Stimulated activated CD8-positive, alpha-beta memory T cell treated with anti-CD3 and anti-CD28 coated beads, Interleukin-15, amount 100 ng/mL, for 48 hours (primary cell): ENCODE measurements at regions not wholly inside any gene's neighbourhood (a gene's known extent, or its start where the extent isn't known, plus 50 kb on each side); places are given as distances from the start of the nearest gene placed in this dataset.

Source experiments
- DNase-seq, 2 donors: peaks; one replicate each; pipeline ENCODE4 v3.0.0-alpha.2; 2020; ENCODE audit warnings: low read depth in 2 of 2

GRCh38 chr22:27617214-27617881, 184.2 kb downstream of the MN1 start:
- no peak for DNase-seq

- DNase-seq: no peak
These were observed 181.0 kb downstream of the MN1 start for GRCh38 chr22:27620367-27621154.

- DNase-seq: no peak
These were observed 180.0 kb downstream of the MN1 start for GRCh38 chr22:27621486-27622070.

GRCh38 chr22:27624042-27624441, 177.5 kb downstream of the MN1 start:
- DNase-seq: no peak

- no peak for DNase-seq
These were observed 176.9 kb downstream of the MN1 start for GRCh38 chr22:27624705-27625104.

DNA sequence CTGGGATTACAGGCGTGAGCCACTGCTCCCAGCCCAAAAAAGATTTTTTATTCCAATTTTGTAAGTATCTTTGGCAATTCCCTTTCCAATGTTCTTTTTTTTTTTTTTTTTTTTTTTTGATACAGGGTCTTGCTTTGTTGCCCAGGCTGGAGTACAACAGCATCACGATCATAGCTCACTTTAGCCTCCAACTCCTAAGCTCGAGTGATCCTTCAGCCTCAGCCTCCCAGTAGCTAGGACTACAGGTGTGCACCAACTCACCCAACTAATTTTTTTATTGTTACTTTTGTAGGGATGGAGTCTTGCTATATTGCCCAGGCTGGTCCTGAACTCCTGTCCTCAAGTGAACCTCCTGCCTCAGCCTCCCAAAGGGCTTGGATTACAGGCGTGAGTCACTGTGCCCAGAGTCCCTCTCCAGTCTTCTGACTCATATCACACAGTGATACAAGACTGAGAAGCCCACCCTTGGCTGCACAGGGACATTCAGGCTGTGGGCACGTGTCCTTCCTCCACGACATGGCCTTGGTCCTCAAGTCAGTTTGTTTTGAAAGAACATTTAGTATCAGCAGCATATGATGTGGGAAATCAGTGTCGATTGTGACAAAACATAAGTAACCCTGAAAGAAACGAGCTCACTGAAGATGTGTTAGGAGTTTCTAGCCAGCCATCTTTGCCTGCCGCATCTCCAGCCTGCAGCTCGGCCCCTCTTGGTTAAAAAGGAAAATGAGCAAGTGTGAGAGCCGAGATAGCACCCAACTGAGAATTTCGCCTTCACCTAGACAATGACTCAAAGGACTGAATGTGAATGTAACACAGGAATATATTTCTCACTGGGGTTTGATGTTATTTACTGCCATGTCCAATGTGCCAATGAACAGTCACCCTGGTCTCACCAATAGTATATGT, 175.5 kb downstream of the MN1 start:
- no peak for DNase-seq

- DNase-seq: no peak
These were observed 174.7 kb downstream of the MN1 start for GRCh38 chr22:27626675-27627443.

- DNase-seq: no peak
These were observed 174.1 kb downstream of the MN1 start for GRCh38 chr22:27627444-27627833.

DNA sequence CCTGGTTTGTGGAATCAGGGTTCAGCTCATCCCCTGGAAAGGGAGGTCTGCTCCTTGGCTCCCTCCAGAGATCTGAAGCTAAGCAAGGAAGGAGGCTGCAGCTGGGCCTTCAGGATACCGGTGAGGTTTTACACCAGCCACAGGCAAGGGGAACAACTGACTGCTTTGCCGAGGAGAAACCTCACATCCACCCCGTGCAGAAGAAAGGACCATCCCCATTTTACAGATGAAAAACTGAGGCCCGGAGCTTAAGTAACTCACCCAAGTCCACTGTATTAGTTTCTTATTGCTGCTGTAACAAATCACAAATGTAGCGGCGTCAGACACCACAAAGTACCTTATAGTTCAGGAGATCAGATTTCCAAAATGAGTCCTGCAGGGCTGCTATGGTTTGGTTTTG, 173.7 kb downstream of the MN1 start:
- DNase-seq: no peak

DNA sequence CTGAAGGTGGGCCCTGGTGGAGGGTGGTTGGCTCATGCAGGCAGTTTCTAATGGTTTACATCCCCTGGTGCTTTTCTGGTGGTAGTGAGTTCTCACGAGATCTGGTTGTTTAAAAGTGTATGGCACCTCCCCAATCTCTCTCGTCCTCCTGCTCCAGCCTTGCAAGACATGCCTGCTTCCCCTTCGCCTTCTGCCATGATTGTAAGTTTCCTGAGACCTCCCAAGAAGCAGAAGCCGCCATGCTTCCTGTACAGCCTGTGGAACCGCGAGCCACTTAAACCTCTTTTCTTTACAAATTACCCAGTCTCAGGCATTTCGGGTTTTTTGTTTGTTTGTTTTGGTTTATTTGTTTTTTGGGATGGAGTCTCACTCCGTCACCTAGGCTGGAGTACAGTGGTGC, 173.2 kb downstream of the MN1 start:
- no peak for DNase-seq

DNA sequence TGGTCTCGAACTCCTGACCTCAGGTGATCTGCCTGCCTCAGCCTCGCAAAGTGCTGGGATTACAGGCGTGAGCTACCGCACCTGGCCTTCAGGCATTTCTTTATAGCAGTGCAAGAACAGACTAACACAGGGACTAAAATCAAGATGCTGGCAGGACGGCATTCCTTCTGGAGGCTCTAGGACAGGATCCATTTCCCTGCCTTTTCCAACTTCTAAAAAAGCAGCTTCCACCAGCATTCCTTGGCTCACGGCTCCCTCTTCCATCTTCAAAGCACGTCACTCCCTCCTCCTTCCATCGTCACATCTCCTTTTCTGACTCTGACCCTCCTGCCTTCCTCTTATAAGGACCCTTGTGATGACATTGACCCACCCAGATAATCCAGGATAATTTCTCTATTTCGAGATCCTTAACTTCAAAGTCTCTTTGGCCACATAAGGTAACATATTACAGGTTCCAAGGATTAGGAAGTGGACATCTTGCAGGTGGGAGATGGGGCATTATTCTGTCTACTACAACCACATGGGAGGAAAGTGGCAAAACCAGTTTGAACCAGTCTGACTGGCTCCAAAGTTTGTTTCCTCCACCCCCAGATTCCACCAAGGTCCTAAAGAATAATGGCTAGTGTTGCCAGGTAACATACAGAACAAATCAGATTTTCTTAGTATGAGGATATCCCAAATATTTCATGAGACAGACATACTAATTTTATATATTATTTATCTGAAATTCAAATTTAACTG, 172.5 kb downstream of the MN1 start:
- DNase-seq: no peak

DNA sequence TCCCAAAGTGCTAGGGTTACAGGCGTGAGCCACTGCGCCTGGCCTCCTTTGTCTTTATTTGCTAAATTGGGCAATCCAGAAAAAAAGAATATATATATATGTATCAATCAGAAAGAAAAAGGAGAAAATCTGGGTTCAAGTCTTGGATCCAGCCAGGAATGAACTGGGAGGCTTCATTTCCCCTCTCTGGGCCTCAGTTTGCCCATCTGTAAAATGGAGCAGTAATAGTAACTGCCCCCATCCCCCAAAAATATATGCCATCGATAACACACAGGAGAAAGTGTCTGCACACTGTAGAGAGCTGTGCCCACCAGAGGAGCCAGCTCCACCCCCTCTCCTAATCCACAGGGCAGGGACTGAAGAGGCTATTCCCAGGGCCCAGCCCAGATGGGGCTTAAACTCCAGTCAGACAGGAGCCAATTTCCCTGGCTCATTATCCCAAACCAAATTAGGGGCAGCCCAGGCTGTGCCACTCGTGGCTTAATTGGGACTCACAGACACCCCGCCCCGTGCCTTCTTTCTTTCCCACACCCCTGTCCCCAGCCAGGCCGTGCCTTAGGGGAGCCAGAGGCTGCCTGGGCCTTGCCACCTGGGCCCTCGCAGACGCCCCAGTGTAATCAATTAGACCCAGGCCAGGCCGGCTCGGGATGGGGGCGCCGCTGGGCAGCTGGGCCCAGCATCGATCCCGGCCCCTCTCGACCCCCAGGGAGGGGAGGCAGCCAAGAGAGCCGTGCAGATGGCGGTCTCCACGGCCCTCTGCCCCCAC, 171.5 kb downstream of the MN1 start:
- no peak for DNase-seq

GRCh38 chr22:27630754-27631153, 170.8 kb downstream of the MN1 start:
- no peak for DNase-seq

DNA sequence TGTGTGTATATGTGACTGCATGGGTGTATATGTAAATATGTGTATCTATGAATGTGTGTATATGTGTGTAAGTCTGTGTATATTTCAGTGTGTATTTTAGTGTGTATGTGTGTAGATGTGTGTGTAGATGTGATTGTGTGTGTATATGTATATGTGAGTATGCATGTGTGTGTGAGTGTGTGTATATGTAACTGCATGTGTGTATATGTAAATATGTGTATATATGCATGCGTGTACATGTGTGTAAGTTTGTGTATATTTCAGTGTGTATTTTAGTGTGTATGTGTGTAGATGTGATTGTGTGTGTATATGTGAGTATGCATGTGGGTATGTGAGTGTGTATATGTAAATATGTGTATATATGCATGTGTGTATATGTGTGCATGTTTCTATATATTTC, 169.9 kb downstream of the MN1 start:
- no peak for DNase-seq

DNA sequence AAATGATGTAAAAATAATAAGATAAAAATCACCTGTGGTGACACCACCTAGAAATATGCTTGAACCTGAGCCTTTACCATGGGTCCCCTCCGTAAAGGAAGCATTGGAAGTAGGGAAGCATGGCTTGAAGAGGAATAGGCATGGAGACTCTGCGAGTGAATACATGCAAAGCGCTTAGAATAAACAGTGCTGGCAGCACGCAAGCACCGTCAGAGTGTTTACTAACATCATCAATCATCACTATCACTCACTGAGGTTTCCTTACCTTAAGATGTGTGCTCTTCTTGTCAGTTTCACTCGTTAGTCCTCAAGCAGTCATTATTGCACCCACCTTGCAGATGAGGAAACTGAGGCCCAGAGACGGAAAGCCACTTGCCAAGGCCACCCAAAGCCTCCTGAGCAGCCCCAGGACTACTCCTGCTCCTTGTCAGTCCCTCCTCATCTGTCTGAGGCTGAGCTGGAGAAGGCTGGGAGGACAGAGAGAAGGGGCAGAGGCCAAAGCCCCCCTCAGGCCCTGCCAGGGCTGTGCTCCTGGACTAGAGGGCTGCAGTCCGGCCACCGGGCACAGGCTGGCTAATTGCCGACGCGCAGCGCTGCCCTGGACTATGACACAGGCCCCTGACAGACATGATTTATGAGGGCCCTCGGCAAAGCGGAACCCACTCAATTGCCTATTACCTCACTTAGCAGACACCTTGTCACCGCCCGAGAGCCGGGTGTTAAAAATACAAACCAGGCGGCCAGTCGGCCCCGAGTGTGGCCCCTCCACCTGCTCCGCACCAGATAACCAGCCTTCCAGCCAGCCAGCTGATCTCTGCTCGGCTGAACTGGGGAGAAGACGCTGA, 168.9 kb downstream of the MN1 start:
- DNase-seq: no peak

DNA sequence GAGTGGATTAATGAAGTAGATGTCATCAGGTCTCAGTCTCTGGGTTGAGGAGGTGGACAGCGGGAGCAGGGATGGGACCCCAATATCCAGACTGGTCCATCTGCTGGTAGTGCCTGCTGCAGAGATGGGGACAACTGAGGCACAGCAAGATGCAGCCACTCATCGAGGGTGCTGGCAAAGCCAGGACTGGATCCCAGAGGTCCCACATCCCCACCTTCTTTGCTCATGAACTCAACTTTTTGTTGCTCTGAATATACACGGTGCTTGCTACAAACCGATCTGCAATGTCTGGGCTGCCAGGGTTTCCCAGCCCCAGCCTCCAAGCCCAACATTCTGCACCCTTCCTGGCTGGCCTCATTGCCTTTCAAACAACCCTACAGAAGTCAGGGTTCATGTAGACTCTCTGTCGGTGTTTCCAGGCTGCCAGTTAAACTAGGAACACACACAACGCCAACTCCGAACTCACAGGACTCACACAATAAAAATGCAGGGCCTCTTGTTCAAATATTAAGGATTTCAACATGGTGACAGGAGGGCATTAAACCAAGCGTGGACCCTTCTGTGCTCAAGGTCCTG, 168.2 kb downstream of the MN1 start:
- DNase-seq: no peak

GRCh38 chr22:27634043-27634740, 167.4 kb downstream of the MN1 start:
- DNase-seq: no peak

- DNase-seq: no peak
These were observed 166.1 kb downstream of the MN1 start for GRCh38 chr22:27635435-27635834.
